K562 (cell line): ENCODE measurements at regions not wholly inside any gene's neighbourhood (a gene's known extent, or its start where the extent isn't known, plus 50 kb on each side); places are given as distances from the start of the nearest gene placed in this dataset.

Experiments used
- ATAC-seq: fragments of 200-7000 bp; cut with Tn5 transposase; 3 replicates; pipeline ENCODE4 v1.9.1; 2020; ENCODE audit warnings: moderate library complexity
- BruUV-seq: library from RNA; stranded (reverse); fragments of 400-500 nt; replicated peaks from 2 replicates; lab custom pipeline; 2021; lab: Mats Ljungman, UMichigan
- CTCF ChIA-PET: fragments of 300-600 bp; formaldehyde crosslinking; extraction: SDS; loops from one replicate; lab custom pipeline; 2021; ENCODE audit warnings: low intra/inter-chr PET ratio; lab: Yijun Ruan, JAX
- POLR2A ChIA-PET: fragments of 300-600, 350-650 bp; sonication (Branson Sonifier 250); formaldehyde crosslinking; extraction: SDS; loops from one replicate; lab custom pipeline; 2021; ENCODE audit warnings: antibody characterized with exemption, inconsistent platforms; lab: Yijun Ruan, JAX
- DNase-seq, 4 experiments: peaks; one replicate each; pipeline versions ENCODE4 v3.0.0 to v3.0.0-alpha.2; 2011 to 2018; ENCODE audit warnings: low spot score in 3 of 4, mixed read lengths in 3 of 4; ENCODE audit errors: extremely low read depth in 1 of 4
- FAIRE-seq: peaks from 2 replicates; lab custom pipeline; 2011; peaks lifted over from hg19 to GRCh38; lab: Jason Lieb, UNC
- H2AFZ ChIP-seq: 2 replicates; pipeline ENCODE4 v1.6.0; 2011; ENCODE audit warnings: low read depth, low read length, control low read depth, inconsistent platforms
- H3K27ac ChIP-seq: fragments of 200-600 bp; 3 replicates; pipeline ENCODE4 v1.8.0; 2011; ENCODE audit warnings: low read depth, mild to moderate bottlenecking, control low read depth, inconsistent platforms, low read length, moderate library complexity, mixed read lengths; ENCODE audit errors: extremely low read depth
- H3K27me3 ChIP-seq, 2 experiments: fragments of 300-600 bp in 1 of 2; 2 replicates in 1 of 2; 3 replicates in 1 of 2; pipeline versions ENCODE4 v1.6.0 to v1.8.0; 2011; ENCODE audit warnings: inconsistent platforms in 2 of 2, low read length in 2 of 2, mild to moderate bottlenecking in 1 of 2, mixed read lengths in 1 of 2, moderate library complexity in 1 of 2; ENCODE audit not compliant: control insufficient read depth in 2 of 2, insufficient read depth in 2 of 2
- H3K36me3 ChIP-seq: fragments of 300-600 bp; 3 replicates; pipeline ENCODE4 v1.8.0; 2011; ENCODE audit warnings: mild to moderate bottlenecking, low read length, inconsistent platforms; ENCODE audit not compliant: control insufficient read depth, insufficient read depth
- H3K4me1 ChIP-seq, 2 experiments: fragments of 200-600 bp in 1 of 2; replicated peaks in 1 of 2; 2 replicates in 1 of 2; 3 replicates in 1 of 2; pipeline versions ENCODE4 v1.5.1 to v1.8.0; 2011; ENCODE audit warnings: inconsistent platforms in 2 of 2, low read length in 2 of 2, mild to moderate bottlenecking in 1 of 2, mixed read lengths in 1 of 2, moderate library complexity in 1 of 2; ENCODE audit not compliant: control insufficient read depth in 2 of 2, insufficient read depth in 2 of 2
- H3K4me2 ChIP-seq: 2 replicates; pipeline ENCODE4 v1.6.1; 2011; ENCODE audit warnings: low read length, control low read depth, inconsistent platforms, mixed read lengths; ENCODE audit not compliant: insufficient read depth
- H3K4me3 ChIP-seq: fragments of 200-600 bp; sonication (generic), shearing (Covaris generic); 2 replicates; pipeline ENCODE4 v1.5.1; 2016; ENCODE audit warnings: control low read depth, inconsistent platforms
- H3K79me2 ChIP-seq: fragments of 200-600 bp; 3 replicates; pipeline ENCODE4 v1.8.0; 2011; ENCODE audit warnings: low read length, inconsistent platforms; ENCODE audit not compliant: control insufficient read depth, insufficient read depth
- H3K9ac ChIP-seq, 2 experiments: 2 replicates each; pipeline versions ENCODE4 v1.6.0 to v1.6.1; 2011; ENCODE audit warnings: low read depth in 2 of 2, low read length in 2 of 2, control low read depth in 1 of 2, inconsistent platforms in 1 of 2, mild to moderate bottlenecking in 1 of 2, mixed read lengths in 1 of 2; ENCODE audit not compliant: insufficient read depth in 1 of 2
- H3K9me1 ChIP-seq: one replicate; pipeline ENCODE4 v1.6.0; 2011; ENCODE audit warnings: inconsistent platforms, mild to moderate bottlenecking, low read length, moderate library complexity; ENCODE audit not compliant: control insufficient read depth, insufficient read depth
- H3K9me3 ChIP-seq: replicated peaks from 2 replicates; pipeline ENCODE4 v1.5.1; 2011; ENCODE audit warnings: low read depth, low read length, inconsistent platforms; ENCODE audit not compliant: control insufficient read depth, insufficient read depth
- H4K20me1 ChIP-seq: replicated peaks from 2 replicates; pipeline ENCODE4 v1.6.1; 2011; ENCODE audit warnings: low read length, inconsistent platforms, mixed read lengths; ENCODE audit not compliant: control insufficient read depth, insufficient read depth
- ADNP ChIP-seq: fragments of 200-800 bp; sonication (Bioruptor generic); IDR thresholded peaks from 2 replicates; pipeline ENCODE4 v1.6.1; 2016; ENCODE audit warnings: missing genetic modification characterization, missing compliant biosample characterization
- CCNT2 ChIP-seq: IDR thresholded peaks from 2 replicates; pipeline ENCODE4 v1.6.1; 2011; ENCODE audit warnings: borderline replicate concordance, low read depth, mild to moderate bottlenecking, moderate library complexity, mixed read lengths, low read length; ENCODE audit not compliant: insufficient read length; ENCODE audit errors: extremely low read depth
- CTBP1 ChIP-seq: fragments of 450-650 bp; IDR thresholded peaks from 2 replicates; pipeline ENCODE4 v1.6.1; 2016; ENCODE audit warnings: borderline replicate concordance
- GTF2A2 ChIP-seq: IDR thresholded peaks from 2 replicates; pipeline ENCODE4 v1.6.1; 2016; ENCODE audit warnings: mild to moderate bottlenecking, missing genetic modification characterization, missing compliant biosample characterization
- HOXB6 ChIP-seq: fragments of 250-450 bp; sonication (Bioruptor Pico); IDR thresholded peaks from 2 replicates; pipeline ENCODE4 v1.5.1; 2022; ENCODE audit warnings: mild to moderate bottlenecking, borderline replicate concordance
- MAFF ChIP-seq: IDR thresholded peaks from 2 replicates; pipeline ENCODE4 v1.6.1; 2012; ENCODE audit warnings: low read length, improper control_type of control experiment
- MCM3 ChIP-seq: fragments of 450-650 bp; IDR thresholded peaks from 2 replicates; pipeline ENCODE4 v1.6.1; 2016
- SETDB1 ChIP-seq: IDR thresholded peaks from one replicate; pipeline ENCODE4 v1.6.1; 2012; ENCODE audit warnings: low read length, control low read depth, inconsistent platforms
- SRSF9 ChIP-seq: fragments of 200-400 bp; formaldehyde crosslinking; IDR thresholded peaks from 2 replicates; pipeline ENCODE4 v1.6.1; 2017; ENCODE audit warnings: low read depth, low read length, borderline replicate concordance
- TAL1 ChIP-seq: fragments of 450-650 bp; IDR thresholded peaks from 2 replicates; pipeline ENCODE4 v1.6.1; 2016; ENCODE audit warnings: mild to moderate bottlenecking
- TSC22D4 ChIP-seq: fragments of 450-650 bp; IDR thresholded peaks from 2 replicates; pipeline ENCODE4 v1.6.1; 2016; ENCODE audit warnings: missing genetic modification characterization, missing biosample characterization, control low read depth
- ZNF197 ChIP-seq: fragments of 200-800 bp; sonication (Bioruptor generic); IDR thresholded peaks from 2 replicates; pipeline ENCODE4 v1.6.1; 2016; ENCODE audit warnings: low read depth, missing genetic modification characterization, missing compliant biosample characterization
- WGBS: fragments of 100-300 bp; shearing (Covaris generic); methylation state at CpG from one replicate; pipeline ENCODE4 v1.1.6; 2016; ENCODE audit warnings: low coverage, mixed read lengths; ENCODE audit not compliant: insufficient coverage; ENCODE audit errors: missing lambda C conversion rate; 5-methylcytosine and 5-hydroxymethylcytosine counted together
- in situ Hi-C: fragments of 300-500 bp; cut with MboI; formaldehyde crosslinking; loops from 4 replicates; pipeline ENCODE4 v1.15.0; 2018; ENCODE audit warnings: inconsistent platforms, mixed read lengths
- intact Hi-C: fragments of 100-400 bp; cut with micrococcal nuclease; formaldehyde crosslinking; loops from 2 replicates; pipeline ENCODE4 v1.14.2; 2022

DNA sequence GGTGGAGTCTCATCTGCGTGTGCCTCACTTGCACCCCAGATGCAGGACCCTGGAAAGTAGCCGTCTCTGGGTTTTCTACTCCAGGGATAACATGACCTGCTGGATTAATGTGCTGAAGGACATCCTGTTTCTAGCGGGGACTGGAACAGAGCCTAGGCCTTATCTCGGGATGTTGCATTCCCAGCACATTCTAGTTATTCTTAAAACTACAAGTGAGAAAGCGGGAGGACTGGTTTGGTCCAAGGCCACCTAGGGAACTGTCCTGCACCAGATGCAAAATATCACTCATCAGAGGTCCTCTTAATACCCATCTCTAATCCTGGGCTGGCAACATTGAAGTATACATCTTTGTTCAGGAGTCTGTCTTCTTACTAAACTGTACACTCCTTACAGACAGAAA is 179.9 kb downstream of the ZC3H11B start:
- in situ Hi-C loops = no loop called here
- H2AFZ ChIP-seq = no peak overlapping the region
- no peak for ATAC-seq
- no peaks in the 10 kb centered on the region for H3K9me1 ChIP-seq
- intact Hi-C loops = no loop called here
- no peak for TF ChIP-seq TSC22D4 (tag)
- TF ChIP-seq GTF2A2 (tag) = no peak
- no peak for TF ChIP-seq SRSF9
- no peak for TF ChIP-seq SETDB1
- no peak for TF ChIP-seq MCM3
- no peak for TF ChIP-seq ADNP (tag)
- TF ChIP-seq MAFF = no peak
- TF ChIP-seq ZNF197 (CRISPR knock-in tag) = no peak
- no peak for TF ChIP-seq HOXB6 (CRISPR knock-in tag)
- TF ChIP-seq, all 486 proteins: peak for 0
- Histone ChIP-seq H3K4me1 (no peaks in the 10 kb centered on the region), H3K4me2 (no peak overlapping the region), H3K27ac (no peak overlapping the region), H3K9me3 (no peaks in the 10 kb centered on the region), H3K9ac (no peak overlapping the region), H3K79me2 (no peaks in the 10 kb centered on the region), H3K4me3 (no peak overlapping the region), H4K20me1 (no peaks in the 10 kb centered on the region), H3K36me3 (no peaks in the 10 kb centered on the region), H3K27me3 (no peaks in the 10 kb centered on the region)
- 1% methylated on average over 5 of the region's 5 CpGs for WGBS
- no TSS peak for BruUV-seq
- DNase-seq = no peak
- POLR2A ChIA-PET = no interaction called here
- no peak for FAIRE-seq
- CTCF ChIA-PET = no interaction called here

DNA sequence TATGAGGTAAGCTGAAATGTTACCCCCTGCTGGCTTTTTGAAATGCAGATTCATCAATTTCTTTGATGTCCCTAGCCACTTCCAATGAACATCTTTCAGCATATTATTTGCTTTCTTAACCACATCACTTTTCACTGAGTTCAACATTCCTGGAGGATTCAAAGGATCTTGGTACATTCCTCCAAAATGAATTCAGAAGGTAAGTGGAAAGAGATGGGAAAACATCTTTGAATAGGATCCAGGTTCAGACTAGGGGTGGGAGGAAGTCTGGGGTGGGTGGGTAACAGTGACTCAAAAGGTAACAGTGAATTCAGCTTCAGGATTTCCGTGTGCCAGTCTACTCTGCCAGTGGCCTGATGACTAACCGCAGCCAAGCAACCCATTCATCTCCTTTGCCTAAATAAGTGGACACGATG is 180.7 kb downstream of the ZC3H11B start:
- DNase-seq (no peak), ATAC-seq (no peak), FAIRE-seq (no peak)
- Histone ChIP-seq H3K79me2 (no peaks in the 10 kb centered on the region), H3K4me2 (no peak overlapping the region), H3K36me3 (no peaks in the 10 kb centered on the region), H4K20me1 (no peaks in the 10 kb centered on the region), H2AFZ (no peak overlapping the region), H3K4me3 (no peak overlapping the region), H3K4me1 (no peaks in the 10 kb centered on the region), H3K9me3 (no peaks in the 10 kb centered on the region), H3K9ac (no peak overlapping the region), H3K27ac (no peak overlapping the region), H3K9me1 (no peaks in the 10 kb centered on the region), H3K27me3 (no peaks in the 10 kb centered on the region)
- WGBS = 0% methylated on average over 3 of the region's 3 CpGs
- POLR2A ChIA-PET = no interaction called here
- intact Hi-C loops = no loop called here
- CTCF ChIA-PET = no interaction called here
- in situ Hi-C loops = no loop called here
- BruUV-seq = no TSS peak
- TF ChIP-seq TAL1 (no peak), CTBP1 (no peak), CCNT2 (no peak)
